HG02798 (cell line): ENCODE measurements at regions not wholly inside any gene's neighbourhood (a gene's known extent, or its start where the extent isn't known, plus 50 kb on each side); places are given as distances from the start of the nearest gene placed in this dataset.
"Not testable (repeated sequence)": the region's sequence is repeated elsewhere in the genome, so short reads cannot be mapped to it uniquely, and the experiment has no call there.

ENCODE experiments used
- ATAC-seq: cut with Tn5 transposase; IDR thresholded peaks from one replicate; pipeline ENCODE4 v1.9.1; 2021; ENCODE audit warnings: mild to moderate bottlenecking; ENCODE audit not compliant: unreplicated experiment, poor library complexity

DNA sequence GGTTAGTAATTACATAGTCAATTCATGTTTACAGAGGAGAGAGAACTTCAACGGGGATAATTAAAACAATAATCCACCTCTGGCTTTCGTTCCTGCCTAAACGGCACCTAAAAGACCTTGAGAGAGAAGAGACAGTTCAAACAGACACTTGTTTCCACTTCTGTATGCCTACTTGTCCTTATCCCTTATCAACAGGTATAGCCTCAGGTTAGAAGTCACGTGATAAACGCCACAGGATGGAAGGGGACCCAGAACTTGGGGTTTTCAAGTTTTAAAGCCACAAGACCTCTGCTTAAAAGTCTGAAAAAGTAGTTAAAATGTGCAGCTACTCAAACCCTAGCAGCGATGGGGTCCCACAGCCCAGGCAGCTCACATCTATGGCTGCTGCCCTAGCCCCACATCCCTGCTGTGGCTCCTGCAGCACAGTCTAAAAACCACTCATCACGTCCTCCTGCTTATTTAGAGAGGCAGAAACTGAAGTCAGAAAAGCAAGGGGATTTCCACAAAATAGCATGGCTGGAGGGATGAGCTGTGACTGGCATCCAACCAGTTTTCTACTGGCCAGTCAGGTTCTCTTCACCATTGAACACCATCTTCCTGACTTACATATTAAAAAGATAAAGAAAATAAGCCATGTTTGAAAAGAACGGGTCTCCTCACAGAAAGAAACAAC is 51.2 kb upstream of the SEC16B start:
- no peak for ATAC-seq

DNA sequence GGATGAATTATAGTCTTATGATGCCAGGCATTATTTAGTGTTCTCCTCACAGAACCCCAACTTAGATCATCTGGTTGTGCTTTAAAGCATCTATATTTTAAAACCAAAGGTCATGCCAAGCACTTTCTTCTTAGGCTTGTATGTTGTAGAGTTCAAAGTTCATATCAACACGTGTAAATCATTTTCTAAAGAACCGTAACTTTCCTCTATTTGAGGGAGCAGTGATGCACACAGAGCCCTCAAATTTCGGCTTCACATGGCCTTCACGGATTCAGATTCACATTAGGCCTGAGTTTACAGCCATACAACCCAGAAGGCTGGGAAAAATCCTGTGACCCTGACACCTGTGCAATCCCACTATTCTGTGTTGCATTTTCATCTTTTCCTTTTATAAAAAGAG is 52.1 kb upstream of the SEC16B start:
- no peak for ATAC-seq

DNA sequence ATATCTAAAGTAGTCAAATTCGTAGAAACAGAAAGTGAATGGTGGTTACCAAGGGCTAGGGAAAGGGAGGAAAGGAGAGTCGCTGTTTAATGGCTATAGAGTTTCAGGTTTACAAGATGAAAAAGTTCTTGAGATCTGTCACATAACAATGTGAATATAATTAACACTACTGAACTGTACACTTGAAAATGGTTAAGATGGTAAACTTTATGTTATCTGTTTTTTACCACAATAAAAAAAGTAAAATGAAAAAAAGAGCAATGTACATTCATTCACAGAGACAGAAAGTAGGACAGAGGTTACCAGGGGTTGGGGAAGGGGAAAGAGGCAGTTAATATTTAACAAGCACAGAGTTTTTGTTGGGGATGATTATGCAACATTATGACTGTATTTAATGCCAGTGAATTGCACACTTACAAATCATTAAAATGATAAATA is 53.3 kb upstream of the SEC16B start:
- no peak for ATAC-seq

- no peak for ATAC-seq
These were observed 54.6 kb upstream of the SEC16B start for GRCh38 chr1:178024504-178024903.

- no peak for ATAC-seq
These were observed 55.9 kb upstream of the SEC16B start for GRCh38 chr1:178025613-178026356.

GRCh38 chr1:178028841-178029481 is 59.1 kb upstream of the SEC16B start:
- no peak for ATAC-seq

DNA sequence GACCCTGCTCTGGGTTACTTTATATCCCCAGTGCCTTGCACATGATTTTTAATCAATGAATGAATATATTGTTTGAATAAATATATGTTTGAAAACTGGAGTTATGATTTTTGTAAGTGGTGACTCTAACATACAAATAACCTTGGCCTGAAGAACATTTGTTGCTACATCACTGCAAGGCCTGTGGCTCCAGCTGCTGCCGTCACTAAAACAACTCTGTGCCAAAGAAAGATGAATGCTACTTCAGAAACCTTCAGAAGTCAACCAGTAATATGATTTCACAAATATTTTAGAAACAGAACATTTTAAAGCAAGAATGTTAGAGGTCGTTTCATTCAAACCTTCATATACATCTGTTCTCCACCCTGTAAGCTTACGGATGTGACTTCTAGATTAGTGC is 60.6 kb upstream of the SEC16B start:
- no peak for ATAC-seq

GRCh38 chr1:178031856-178032320 is 62.0 kb upstream of the RASAL2 start:
- ATAC-seq: peak; percentile 95

DNA sequence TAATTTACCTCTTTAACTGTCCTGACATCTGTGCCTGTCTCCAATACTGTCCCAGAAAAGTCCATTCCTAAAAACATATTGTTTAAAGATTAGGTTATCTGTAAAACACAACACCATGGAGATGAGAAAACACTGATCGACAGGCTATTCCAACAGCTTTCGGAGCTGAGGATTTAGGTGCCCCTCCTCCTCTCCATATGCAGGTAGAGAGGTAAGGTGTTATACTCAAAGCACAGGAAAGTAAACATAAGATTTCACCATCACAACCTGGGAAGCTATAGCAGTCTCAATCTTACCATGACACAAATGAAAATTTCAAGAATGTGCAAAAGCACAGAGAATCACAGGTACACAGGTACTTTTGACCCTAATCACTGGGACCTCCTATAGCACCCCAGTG is 60.9 kb upstream of the RASAL2 start:
- no peak for ATAC-seq

DNA sequence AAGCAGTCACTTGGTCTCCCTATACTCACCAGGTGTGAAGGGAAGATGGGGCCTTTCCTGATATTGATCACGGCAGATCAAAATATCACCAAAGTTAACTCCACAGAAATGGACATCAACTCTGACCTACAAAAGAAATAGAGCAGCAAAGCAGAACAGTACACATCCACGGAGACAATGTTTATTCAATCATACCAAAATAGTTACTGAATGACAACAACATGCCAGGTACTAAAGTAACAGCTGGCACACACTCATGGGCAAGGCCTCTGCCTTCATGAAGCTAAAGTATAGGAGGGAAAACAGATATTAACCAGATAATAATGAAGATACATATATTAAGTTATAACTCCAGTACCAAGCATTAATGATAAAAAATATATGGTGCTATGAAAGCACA is 59.2 kb upstream of the RASAL2 start:
- no peak for ATAC-seq

- ATAC-seq: no peak
These were observed 57.8 kb upstream of the RASAL2 start for GRCh38 chr1:178036090-178036489.

GRCh38 chr1:178037510-178038253 is 56.2 kb upstream of the RASAL2 start:
- no peak for ATAC-seq

- ATAC-seq: no peak
These were observed 55.5 kb upstream of the RASAL2 start for GRCh38 chr1:178038372-178038771.

DNA sequence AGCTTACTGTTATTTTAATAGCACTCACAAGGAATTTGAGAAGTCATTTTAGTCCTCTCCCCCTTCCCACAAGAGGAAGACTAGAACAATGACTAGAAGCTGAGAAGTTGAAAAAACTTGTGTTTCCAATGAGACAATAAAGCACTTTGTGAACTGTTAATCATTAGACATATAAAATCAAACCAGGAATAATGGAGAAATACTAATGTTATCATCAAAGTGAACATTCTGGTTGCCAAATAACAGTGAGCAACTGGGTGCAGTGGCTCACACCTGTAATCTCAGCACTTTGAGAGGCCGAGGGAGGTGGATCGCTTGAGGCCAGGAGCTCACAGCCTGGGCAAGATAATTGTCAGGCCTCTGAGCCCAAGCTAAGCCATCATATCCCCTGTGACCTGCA is 54.0 kb upstream of the RASAL2 start:
- no peak for ATAC-seq

GRCh38 chr1:178043940-178044339 is 50.0 kb upstream of the RASAL2 start:
- not testable (repeated sequence) for ATAC-seq
